ENCODE measurements at regions not wholly inside any gene's neighbourhood (a gene's known extent, or its start where the extent isn't known, plus 50 kb on each side); places are given as distances from the start of the nearest gene placed in this dataset.
A peak's percentile ranks its signal among the peaks of the same experiment; 100 is the strongest.
"Not testable (repeated sequence)": the region's sequence is repeated elsewhere in the genome, so short reads cannot be mapped to it uniquely, and the experiment has no call there.

DNA sequence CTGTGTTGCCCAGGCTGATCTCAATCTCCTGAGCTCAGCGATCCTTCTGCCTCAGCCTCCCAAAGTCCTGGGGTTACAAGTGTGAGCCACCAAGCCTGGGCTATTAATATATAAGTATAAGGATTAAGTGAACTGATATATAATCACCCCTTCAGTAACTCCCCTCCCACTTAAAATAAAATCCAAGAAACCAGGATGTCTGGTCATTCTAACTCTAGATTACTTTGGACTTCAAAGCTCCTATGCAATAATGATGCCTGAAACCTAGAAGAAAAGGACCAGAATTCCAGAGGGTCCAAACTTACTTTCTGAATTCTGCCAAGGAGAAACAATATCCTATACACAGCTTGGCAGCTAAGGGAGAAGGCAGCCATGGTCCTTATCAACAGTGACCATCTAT is 206.8 kb upstream of the ZNF217 start:
- no peak for DNase-seq (ENCODE audit: low spot score)

GRCh38 chr20:53797085-53797484 is 203.4 kb upstream of the ZNF217 start:
- DNase-seq (ENCODE audit: low spot score), result no peak

DNA sequence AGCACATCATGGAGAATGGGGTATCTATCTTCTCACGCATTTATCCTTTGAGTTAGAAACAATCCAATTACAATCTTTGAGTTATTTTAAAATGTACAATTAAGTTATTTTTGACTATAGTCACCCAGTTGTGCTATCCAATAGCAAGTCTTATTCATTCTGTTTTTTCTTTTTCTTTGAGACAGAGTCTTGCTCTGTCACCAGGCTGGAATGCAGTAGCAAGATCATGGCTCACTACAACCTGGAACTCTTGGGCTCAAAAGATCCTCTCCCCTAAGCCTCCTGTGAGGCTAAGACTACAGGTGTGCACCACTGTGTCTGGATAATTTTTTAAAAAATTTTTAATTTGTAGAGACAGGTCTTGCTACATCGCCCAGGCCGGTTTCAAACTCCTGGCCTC is 201.5 kb upstream of the ZNF217 start:
- no peak for DNase-seq (ENCODE audit: low spot score)

GRCh38 chr20:53794529-53795115 is 201.0 kb upstream of the ZNF217 start:
- DNase-seq (ENCODE audit: low spot score), result no peak

DNA sequence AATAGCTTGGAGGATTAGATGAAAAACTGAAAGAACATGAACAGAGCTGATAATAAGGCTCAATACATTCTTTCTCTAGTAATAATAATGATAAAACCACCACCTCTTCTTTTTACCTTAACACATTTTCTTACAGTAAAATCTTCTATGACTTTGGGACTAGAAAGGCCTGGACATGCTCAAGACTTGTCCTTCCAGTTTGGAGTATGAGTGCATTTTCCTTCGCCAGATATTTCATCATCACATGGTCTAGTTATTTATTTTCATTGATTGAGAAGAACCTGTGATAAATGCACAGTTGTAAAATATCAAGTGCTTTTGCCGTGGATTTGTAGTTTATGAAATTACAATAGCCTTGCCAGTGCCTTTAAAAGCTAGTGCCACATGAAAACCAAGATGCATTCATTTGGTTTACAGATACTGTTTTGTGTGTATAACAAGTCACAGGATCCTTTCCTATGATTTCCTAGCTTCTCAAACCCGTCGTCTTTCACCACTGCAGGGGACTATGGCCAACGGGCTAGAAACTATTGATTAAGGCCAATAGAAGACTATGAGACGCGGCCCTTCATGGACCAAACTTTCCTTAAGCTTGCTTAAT is 200.2 kb upstream of the ZNF217 start:
- DNase-seq (ENCODE audit: low spot score), result no peak

- no peak for DNase-seq (ENCODE audit: low spot score)
These were observed 199.4 kb upstream of the ZNF217 start for GRCh38 chr20:53792946-53793536.

- no peak for DNase-seq (ENCODE audit: low spot score)
These were observed 196.5 kb upstream of the ZNF217 start for GRCh38 chr20:53789989-53790675.

GRCh38 chr20:53788253-53789022 is 194.8 kb upstream of the ZNF217 start:
- DNase-seq (ENCODE audit: low spot score), result no peak

GRCh38 chr20:53787491-53787931 is 193.9 kb upstream of the ZNF217 start:
- not testable (repeated sequence) for DNase-seq (ENCODE audit: low spot score)

- DNase-seq (ENCODE audit: low spot score), result no peak
These were observed 193.0 kb upstream of the ZNF217 start for GRCh38 chr20:53786445-53787267.

GRCh38 chr20:53786071-53786444 is 192.4 kb upstream of the ZNF217 start:
- no peak for DNase-seq (ENCODE audit: low spot score)

DNA sequence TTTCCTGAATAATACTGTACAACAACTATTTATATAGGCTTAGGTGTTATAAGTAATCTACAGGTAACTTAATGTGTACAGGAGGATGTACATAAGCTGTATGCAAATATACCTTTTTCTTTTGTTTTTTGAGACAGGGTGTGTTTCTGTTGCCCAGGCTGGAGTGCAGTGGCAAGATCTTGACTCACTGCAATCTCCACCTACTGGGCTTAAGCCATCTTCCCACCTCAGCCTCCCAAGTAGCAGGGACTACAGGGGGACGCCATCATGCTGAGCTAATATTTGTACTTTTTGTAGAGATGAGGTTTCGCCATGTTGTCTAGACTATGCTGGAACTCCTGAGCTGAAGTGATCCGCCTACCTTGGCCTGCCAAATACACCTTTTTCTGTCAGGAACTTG is 191.7 kb upstream of the ZNF217 start:
- DNase-seq (ENCODE audit: low spot score), result no peak

DNA sequence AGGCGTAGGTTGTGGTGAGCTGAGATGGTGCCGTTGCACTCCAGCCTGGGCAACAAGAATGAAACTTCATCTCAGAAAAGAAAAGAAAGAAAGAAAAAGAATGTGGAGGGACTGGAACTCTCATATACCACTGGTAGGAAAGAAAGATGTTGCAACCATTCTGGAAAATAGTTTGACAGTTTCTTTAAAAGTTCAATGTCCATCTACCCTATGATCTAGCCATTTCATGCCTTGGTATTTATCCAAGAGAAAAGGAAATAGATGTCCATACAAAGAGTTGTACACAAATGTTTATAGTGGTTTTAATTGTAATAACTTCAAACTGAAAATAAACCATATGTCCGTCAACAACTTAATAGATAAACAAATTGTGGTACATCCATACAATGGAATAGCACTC is 190.1 kb upstream of the ZNF217 start:
- DNase-seq (ENCODE audit: low spot score), result no peak

DNA sequence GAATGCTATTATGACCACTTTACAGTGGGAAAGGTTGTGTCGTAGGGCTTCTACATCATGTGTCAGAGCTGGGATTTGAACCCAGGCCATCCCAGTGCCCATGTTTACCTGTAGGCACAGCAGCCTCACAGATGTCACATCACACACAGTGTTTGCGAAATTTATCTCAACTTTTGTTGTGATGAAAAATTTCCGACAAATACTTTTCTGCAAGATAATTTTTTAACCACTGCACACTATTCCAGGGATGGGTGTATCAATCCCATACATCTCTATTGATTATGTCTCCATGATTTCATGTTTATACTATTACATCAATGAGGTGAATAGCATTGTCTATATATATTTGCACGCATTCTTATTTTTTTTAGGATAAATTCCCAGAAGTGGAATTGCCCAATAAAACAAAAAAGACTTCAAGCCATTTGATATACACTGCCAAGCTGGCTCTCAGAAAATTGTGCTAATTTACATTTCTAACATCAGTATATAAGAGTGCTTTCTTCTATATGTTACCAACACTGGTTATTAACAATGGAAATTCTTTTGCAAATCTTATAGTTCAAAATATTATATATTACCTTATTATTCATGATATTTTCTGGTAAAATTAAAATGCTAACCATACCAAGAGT is 189.1 kb upstream of the ZNF217 start:
- no peak for DNase-seq (ENCODE audit: low spot score)

GRCh38 chr20:53779822-53780221 is 186.2 kb upstream of the ZNF217 start:
- DNase-seq (ENCODE audit: low spot score), result no peak

GRCh38 chr20:53778736-53779135 is 185.1 kb upstream of the ZNF217 start:
- no peak for DNase-seq (ENCODE audit: low spot score)

GRCh38 chr20:53778041-53778516 is 184.4 kb upstream of the ZNF217 start:
- no peak for DNase-seq (ENCODE audit: low spot score)

DNA sequence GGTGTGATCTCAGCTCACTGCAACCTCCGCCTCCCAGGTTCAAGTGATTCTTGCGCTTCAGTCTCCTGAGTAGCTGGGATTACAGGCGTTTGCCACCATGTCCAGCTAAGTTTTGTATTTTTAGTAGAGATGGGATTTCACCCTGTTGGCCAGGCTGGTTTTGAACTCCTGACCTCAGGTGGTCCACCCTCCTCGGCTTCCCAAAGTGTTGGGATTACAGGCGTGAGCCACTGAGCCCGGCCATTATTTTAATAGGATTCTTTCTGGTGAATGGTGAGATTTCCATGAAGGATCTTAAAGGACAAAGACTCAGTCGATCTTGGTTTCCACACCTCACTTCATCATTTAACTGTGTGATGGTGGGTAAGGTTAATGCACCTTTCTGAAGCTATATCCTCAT is 183.8 kb upstream of the ZNF217 start:
- not testable (repeated sequence) for DNase-seq (ENCODE audit: low spot score)

GRCh38 chr20:53776858-53777257 is 183.2 kb upstream of the ZNF217 start:
- DNase-seq (ENCODE audit: low spot score), result no peak

DNA sequence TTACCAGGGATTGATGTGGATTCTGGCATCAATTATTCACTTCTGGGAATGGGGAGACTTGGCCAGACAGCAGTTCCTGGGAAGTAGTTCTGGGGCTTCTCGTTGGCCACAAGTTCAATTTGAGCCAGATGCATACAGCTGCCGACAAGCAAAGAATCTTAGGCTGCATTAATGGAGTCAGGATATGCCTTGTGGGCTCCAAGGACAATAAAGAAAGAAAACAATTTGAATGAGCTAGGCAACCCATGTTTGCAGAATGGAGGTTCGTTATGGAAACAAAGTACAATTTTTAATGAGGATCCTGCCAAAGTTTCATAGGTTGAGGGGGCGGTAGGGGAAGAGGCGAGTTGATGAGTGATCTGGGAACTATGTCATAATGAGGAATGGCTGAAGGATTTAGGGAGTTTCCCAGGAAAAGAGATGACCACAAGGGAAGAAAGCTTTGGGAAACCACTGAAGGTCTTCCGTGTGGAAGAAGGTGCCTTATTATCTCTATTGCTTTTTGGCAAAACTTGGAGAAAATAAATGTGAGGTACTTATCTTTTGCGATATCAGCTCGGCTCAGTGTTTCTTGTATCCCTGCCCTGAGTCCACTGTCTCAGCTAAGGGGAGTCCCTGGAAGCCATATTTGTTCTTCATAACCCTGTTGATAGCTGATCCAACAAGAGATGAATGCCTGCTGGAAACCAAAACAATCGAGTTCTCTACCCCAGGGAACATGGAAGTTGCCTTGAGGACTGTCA is 181.0 kb upstream of the ZNF217 start:
- DNase-seq (ENCODE audit: low spot score), result peak; percentile 96

All from COLO829 (cell line).